ENCODE measurements at regions not wholly inside any gene's neighbourhood (a gene's known extent, or its start where the extent isn't known, plus 50 kb on each side); places are given as distances from the start of the nearest gene placed in this dataset.

- no peak for TF ChIP-seq CTCF (IDR thresholded peaks at IDR 0.05; ENCODE audit: extremely low read depth, missing control alignments)
- DNase-seq (ENCODE audit: low spot score) = peak; percentile 21
These were observed 591.9 kb downstream of the DACH1 start for GRCh38 chr13:71274923-71275608.

GRCh38 chr13:71261256-71261655 lies 605.7 kb downstream of the DACH1 start:
- TF ChIP-seq CTCF (IDR thresholded peaks at IDR 0.05; ENCODE audit: extremely low read depth, missing control alignments) = no peak
- no peak for DNase-seq (ENCODE audit: low spot score)

GRCh38 chr13:71260246-71260645 lies 606.8 kb downstream of the DACH1 start:
- TF ChIP-seq CTCF (IDR thresholded peaks at IDR 0.05; ENCODE audit: extremely low read depth, missing control alignments) = no peak
- DNase-seq (ENCODE audit: low spot score) = no peak

DNA sequence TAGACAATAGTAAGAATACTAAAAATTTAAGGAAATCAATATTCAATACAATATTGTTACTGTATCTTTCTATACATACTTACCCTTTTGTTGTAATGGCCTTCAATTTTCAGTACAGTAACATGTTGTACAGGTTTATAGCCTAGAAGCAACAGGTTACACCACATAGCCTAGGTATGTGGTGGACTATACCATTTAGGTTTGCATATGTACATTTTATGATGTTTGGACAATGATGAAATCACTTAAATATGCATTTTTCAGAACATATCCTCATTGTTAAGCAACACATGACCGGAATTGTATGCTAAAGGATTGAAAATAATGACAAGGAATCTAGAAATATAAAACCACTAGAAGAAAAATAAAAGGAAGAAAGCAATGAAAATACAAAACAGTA lies 611.4 kb downstream of the DACH1 start:
- TF ChIP-seq CTCF (IDR thresholded peaks at IDR 0.05; ENCODE audit: extremely low read depth, missing control alignments) = no peak
- no peak for DNase-seq (ENCODE audit: low spot score)

DNA sequence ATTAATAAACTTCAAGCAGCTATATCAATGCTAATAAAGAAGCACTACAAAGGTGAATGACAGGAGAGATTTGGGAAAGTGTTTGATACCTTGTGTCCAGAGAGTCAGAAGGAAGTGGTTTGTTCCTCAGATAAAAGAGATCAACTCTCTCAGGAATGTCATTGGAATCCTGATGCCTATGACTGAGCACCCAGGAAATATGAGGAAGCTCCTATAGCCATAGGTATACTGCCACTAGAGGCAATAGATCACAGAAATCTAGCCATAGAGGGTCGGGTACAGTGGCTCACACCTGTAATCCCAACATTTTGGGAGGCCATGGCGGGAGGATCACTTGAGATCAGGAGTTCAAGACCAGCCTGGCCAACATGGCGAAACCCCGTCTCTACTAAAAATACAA lies 612.6 kb downstream of the DACH1 start:
- no peak for DNase-seq (ENCODE audit: low spot score)
- no peak for TF ChIP-seq CTCF (IDR thresholded peaks at IDR 0.05; ENCODE audit: extremely low read depth, missing control alignments)

DNA sequence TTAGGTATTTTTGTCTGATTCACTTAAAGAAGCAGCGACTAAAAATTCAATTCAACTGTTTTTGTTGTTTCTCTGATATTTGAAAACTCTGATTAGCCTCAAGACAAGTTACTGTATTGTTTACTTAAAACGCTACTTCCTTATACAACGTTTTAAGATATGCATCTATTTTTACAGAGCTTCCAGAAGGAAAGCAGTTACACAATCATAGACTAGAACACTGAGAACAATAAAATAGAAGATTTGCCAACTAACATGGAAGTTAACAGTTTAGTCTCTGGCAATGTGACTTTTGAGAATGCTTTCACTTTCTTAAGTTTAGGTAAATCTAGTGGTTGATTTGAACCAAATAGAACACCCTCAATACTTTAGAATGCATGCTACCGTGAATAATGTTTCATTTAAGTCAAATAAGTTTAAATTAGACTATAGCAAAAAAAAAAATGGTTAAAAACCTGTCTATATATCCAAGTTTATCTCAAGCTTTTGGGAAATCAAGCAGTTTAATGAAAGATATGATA lies 614.8 kb downstream of the DACH1 start:
- DNase-seq (ENCODE audit: low spot score) = no peak
- no peak for TF ChIP-seq CTCF (IDR thresholded peaks at IDR 0.05; ENCODE audit: extremely low read depth, missing control alignments)

DNA sequence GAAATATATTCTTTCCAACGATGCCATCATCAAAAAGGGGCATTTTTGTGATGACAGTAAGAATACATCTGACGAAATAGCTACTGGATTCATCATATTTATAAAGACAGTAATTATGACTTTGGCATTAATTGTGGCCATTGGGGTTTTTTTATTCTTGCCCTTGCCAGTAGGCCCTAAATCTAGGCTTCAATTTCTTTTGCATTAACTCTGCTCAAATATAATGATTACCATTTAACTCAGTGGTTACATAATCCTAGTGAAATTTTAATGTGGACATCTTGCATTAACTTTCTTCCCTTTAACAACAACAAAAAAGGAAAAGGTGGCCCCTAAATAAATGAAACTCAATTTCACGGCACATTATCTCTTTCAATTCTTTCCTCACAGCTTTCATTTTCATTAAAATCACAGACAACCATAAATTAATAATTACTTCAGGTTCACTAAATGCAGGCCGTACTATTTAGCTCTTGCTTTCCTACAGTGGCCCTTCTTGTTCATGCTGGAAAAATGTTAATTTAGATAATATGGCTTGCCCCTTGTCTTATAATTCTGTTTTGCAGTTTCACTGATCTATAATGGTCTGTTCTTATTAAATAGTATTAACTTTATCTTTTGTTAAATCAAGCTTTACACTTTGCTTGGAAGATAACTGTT lies 615.6 kb downstream of the DACH1 start:
- no peak for TF ChIP-seq CTCF (IDR thresholded peaks at IDR 0.05; ENCODE audit: extremely low read depth, missing control alignments)
- DNase-seq (ENCODE audit: low spot score) = no peak
